ENCODE measurements at regions not wholly inside any gene's neighbourhood (a gene's known extent, or its start where the extent isn't known, plus 50 kb on each side); places are given as distances from the start of the nearest gene placed in this dataset.

DNA sequence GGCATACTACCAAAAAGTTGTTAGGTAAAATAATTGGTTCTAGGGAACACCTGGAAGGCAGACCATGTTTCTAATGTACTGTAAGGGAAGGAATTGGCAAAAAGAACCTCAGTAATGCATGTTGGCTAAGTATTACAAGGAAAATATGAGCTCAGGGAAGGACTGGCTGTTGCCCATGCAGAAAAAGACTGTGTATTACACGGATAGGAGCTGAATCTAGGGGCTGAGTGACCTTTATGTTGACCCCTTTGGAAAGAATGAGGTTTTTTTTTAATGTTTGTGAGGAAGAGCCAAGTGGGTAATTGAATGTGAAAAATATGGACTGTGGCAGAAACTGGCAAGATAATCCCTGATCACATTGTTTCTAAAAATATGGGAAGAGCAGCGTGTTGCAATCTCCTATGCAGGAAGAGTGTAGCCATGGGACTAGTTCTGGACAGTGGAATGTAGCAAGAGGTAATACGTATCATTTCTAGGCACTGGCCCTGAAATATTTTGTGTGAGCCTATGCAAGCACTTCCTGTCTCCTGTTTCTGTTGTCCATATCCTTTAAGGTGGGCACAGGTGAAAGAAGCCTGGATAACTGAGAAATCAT, 95.1 kb upstream of the CNTNAP4 start:
- FAIRE-seq (no peak), DNase-seq (ENCODE audit: low spot score) (no peak), ATAC-seq (no peak)
- Histone ChIP-seq H3K9me3 (ENCODE audit: low read length) (peaks cover 10% of the 10 kb centered on the region), H3K27ac (ENCODE audit: extremely low read length, insufficient read depth, low read length) (no peak overlapping the region), H3K4me2 (ENCODE audit: low read depth, low read length) (no peak overlapping the region), H3K9ac (ENCODE audit: insufficient read depth, low read depth, low read length) (no peak overlapping the region), H3K79me2 (ENCODE audit: insufficient read depth, low read length) (no peaks in the 10 kb centered on the region), H2AFZ (ENCODE audit: low read length) (no peak overlapping the region), H3K4me1 (ENCODE audit: insufficient read depth, low read length) (no peaks in the 10 kb centered on the region), H4K20me1 (ENCODE audit: insufficient read depth, low read length) (no peaks in the 10 kb centered on the region), H3K27me3 (ENCODE audit: control insufficient read depth in 1 of 2, insufficient read depth in 2 of 2, low read length in 2 of 2) (no peaks in the 10 kb centered on the region), H3K4me3 (replicated peaks in 1 of 3; ENCODE audit: insufficient read depth in 1 of 3, low read depth in 2 of 3, low read length in 3 of 3) (no peak overlapping the region), H3K36me3 (replicated peaks in 1 of 2; ENCODE audit: control insufficient read depth in 1 of 2, insufficient read depth in 2 of 2, low read length in 2 of 2) (no peaks in the 10 kb centered on the region)
- 3% methylated on average over 3 of the region's 3 CpGs for WGBS (ENCODE audit: low lambda C conversion rate)
- no TSS peak for BruUV-seq (replicated peaks)
- intact Hi-C loops (cut with micrococcal nuclease; ENCODE audit: unreplicated experiment), result no loop called here
- TF ChIP-seq, protein P1, sequence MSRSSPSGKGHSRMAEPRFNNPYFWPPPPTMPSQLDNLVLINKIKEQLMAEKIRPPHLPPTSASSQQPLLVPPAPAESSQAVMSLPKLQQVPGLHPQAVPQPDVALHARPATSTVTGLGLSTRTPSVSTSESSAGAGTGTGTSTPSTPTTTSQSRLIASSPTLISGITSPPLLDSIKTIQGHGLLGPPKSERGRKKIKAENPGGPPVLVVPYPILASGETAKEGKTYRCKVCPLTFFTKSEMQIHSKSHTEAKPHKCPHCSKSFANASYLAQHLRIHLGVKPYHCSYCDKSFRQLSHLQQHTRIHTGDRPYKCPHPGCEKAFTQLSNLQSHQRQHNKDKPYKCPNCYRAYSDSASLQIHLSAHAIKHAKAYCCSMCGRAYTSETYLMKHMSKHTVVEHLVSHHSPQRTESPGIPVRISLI (CRISPR knock-in tag; IDR thresholded peaks at IDR 0.05; ENCODE audit: borderline replicate concordance), result no peak
- TF ChIP-seq NFRKB (IDR thresholded peaks at IDR 0.05), result no peak
- no peak for TF ChIP-seq SALL2 (CRISPR knock-in tag; IDR thresholded peaks at IDR 0.05)
- TF ChIP-seq ZBTB8A (CRISPR knock-in tag; IDR thresholded peaks at IDR 0.05; ENCODE audit: borderline replicate concordance, low read depth), result no peak
- TF ChIP-seq HDAC6 (IDR thresholded peaks at IDR 0.05; ENCODE audit: low read depth, low read length), result no peak
- TF ChIP-seq GPN1 (CRISPR knock-in tag; IDR thresholded peaks at IDR 0.05; ENCODE audit: borderline replicate concordance), result no peak
- no peak for TF ChIP-seq ZBTB7A (CRISPR knock-in tag; IDR thresholded peaks at IDR 0.05)
- CTCF ChIA-PET (ENCODE audit: low intra/inter-chr PET ratio, low total read pairs), result no interaction called here
- POLR2A ChIA-PET, result no interaction called here
- in situ Hi-C loops (cut with HindIII; ENCODE audit: extremely low pct_ligation_motif_present, low pct_unique_long_range_greater_than_20kb), result no loop called here

DNA sequence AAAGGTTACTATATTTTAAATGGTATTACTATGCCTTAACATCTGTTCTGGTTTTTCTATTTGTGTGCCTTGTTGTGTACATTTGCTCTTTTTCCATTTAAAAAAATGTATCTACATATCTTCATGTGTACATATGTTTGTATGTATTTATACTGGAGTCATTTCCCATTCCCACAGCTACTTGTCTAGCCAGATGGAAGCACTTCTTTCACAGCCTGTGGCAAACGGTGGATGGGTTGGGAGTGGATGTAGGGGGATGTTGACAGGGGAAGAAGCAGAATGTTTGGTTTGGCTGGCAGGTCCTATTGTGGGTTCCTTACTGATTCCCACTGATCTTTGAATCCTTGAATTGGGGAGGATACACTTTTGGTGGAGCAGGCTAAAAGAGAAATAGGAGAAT, 93.6 kb upstream of the CNTNAP4 start:
- Histone ChIP-seq H3K36me3 (replicated peaks in 1 of 2; ENCODE audit: control insufficient read depth in 1 of 2, insufficient read depth in 2 of 2, low read length in 2 of 2) (no peaks in the 10 kb centered on the region), H4K20me1 (ENCODE audit: insufficient read depth, low read length) (no peaks in the 10 kb centered on the region), H3K9me3 (ENCODE audit: low read length) (peaks cover 23% of the 10 kb centered on the region), H3K4me1 (ENCODE audit: insufficient read depth, low read length) (no peaks in the 10 kb centered on the region), H3K27ac (ENCODE audit: extremely low read length, insufficient read depth, low read length) (no peak overlapping the region), H3K27me3 (ENCODE audit: control insufficient read depth in 1 of 2, insufficient read depth in 2 of 2, low read length in 2 of 2) (no peaks in the 10 kb centered on the region), H3K4me3 (replicated peaks in 1 of 3; ENCODE audit: insufficient read depth in 1 of 3, low read depth in 2 of 3, low read length in 3 of 3) (no peak overlapping the region), H3K9ac (ENCODE audit: insufficient read depth, low read depth, low read length) (no peak overlapping the region), H3K79me2 (ENCODE audit: insufficient read depth, low read length) (no peaks in the 10 kb centered on the region), H2AFZ (ENCODE audit: low read length) (no peak overlapping the region), H3K4me2 (ENCODE audit: low read depth, low read length) (no peak overlapping the region)
- intact Hi-C loops (cut with micrococcal nuclease; ENCODE audit: unreplicated experiment) (no loop called here), in situ Hi-C loops (cut with HindIII; ENCODE audit: extremely low pct_ligation_motif_present, low pct_unique_long_range_greater_than_20kb) (no loop called here)
- BruUV-seq (replicated peaks), result no TSS peak
- FAIRE-seq, result no peak
- no peak for DNase-seq (ENCODE audit: low spot score)
- ChIA-PET POLR2A (no interaction called here), CTCF (ENCODE audit: low intra/inter-chr PET ratio, low total read pairs) (no interaction called here)
- ATAC-seq, result no peak
- WGBS (ENCODE audit: low lambda C conversion rate), result 0% methylated on average over 1 of the region's 1 CpG
- no peak for TF ChIP-seq EZH2 (conservative IDR thresholded peaks at IDR 0.05; ENCODE audit: low read depth, low read length)
- no peak for TF ChIP-seq SNAPC2 (CRISPR knock-in tag; IDR thresholded peaks at IDR 0.05)
- TF ChIP-seq, protein P2, sequence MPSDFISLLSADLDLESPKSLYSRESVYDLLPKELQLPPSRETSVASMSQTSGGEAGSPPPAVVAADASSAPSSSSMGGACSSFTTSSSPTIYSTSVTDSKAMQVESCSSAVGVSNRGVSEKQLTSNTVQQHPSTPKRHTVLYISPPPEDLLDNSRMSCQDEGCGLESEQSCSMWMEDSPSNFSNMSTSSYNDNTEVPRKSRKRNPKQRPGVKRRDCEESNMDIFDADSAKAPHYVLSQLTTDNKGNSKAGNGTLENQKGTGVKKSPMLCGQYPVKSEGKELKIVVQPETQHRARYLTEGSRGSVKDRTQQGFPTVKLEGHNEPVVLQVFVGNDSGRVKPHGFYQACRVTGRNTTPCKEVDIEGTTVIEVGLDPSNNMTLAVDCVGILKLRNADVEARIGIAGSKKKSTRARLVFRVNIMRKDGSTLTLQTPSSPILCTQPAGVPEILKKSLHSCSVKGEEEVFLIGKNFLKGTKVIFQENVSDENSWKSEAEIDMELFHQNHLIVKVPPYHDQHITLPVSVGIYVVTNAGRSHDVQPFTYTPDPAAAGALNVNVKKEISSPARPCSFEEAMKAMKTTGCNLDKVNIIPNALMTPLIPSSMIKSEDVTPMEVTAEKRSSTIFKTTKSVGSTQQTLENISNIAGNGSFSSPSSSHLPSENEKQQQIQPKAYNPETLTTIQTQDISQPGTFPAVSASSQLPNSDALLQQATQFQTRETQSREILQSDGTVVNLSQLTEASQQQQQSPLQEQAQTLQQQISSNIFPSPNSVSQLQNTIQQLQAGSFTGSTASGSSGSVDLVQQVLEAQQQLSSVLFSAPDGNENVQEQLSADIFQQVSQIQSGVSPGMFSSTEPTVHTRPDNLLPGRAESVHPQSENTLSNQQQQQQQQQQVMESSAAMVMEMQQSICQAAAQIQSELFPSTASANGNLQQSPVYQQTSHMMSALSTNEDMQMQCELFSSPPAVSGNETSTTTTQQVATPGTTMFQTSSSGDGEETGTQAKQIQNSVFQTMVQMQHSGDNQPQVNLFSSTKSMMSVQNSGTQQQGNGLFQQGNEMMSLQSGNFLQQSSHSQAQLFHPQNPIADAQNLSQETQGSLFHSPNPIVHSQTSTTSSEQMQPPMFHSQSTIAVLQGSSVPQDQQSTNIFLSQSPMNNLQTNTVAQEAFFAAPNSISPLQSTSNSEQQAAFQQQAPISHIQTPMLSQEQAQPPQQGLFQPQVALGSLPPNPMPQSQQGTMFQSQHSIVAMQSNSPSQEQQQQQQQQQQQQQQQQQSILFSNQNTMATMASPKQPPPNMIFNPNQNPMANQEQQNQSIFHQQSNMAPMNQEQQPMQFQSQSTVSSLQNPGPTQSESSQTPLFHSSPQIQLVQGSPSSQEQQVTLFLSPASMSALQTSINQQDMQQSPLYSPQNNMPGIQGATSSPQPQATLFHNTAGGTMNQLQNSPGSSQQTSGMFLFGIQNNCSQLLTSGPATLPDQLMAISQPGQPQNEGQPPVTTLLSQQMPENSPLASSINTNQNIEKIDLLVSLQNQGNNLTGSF (CRISPR knock-in tag; IDR thresholded peaks at IDR 0.05), result no peak
- TF ChIP-seq POLR2A (IDR thresholded peaks at IDR 0.05; ENCODE audit: insufficient read depth in 1 of 2, low read depth in 2 of 2, low read length in 2 of 2), result no peak
- TF ChIP-seq SALL2 (CRISPR knock-in tag; IDR thresholded peaks at IDR 0.05), result no peak
- TF ChIP-seq, protein P3, sequence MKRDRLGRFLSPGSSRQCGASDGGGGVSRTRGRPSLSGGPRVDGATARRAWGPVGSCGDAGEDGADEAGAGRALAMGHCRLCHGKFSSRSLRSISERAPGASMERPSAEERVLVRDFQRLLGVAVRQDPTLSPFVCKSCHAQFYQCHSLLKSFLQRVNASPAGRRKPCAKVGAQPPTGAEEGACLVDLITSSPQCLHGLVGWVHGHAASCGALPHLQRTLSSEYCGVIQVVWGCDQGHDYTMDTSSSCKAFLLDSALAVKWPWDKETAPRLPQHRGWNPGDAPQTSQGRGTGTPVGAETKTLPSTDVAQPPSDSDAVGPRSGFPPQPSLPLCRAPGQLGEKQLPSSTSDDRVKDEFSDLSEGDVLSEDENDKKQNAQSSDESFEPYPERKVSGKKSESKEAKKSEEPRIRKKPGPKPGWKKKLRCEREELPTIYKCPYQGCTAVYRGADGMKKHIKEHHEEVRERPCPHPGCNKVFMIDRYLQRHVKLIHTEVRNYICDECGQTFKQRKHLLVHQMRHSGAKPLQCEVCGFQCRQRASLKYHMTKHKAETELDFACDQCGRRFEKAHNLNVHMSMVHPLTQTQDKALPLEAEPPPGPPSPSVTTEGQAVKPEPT (CRISPR knock-in tag; IDR thresholded peaks at IDR 0.05; ENCODE audit: low read depth), result no peak

All from HepG2 (cell line).